Prostate gland (tissue), 2 donors: ENCODE measurements at regions not wholly inside any gene's neighbourhood (a gene's known extent, or its start where the extent isn't known, plus 50 kb on each side); places are given as distances from the start of the nearest gene placed in this dataset.

Source experiments
- CTCF ChIP-seq, 4 experiments: fragments of 200-600 bp in 2 of 4; fragments of 450-650 bp in 2 of 4; sonication (generic) in 2 of 4; IDR thresholded peaks; 1 replicate in 3 of 4; 2 replicates in 1 of 4; pipeline ENCODE4 v1.5.1; 2016 to 2019; ENCODE audit warnings: antibody characterized with exemption in 4 of 4, mild to moderate bottlenecking in 2 of 4, moderate library complexity in 2 of 4
- POLR2A ChIP-seq: fragments of 450-650 bp; IDR thresholded peaks from one replicate; pipeline ENCODE4 v1.6.1; 2016; ENCODE audit warnings: antibody characterized with exemption, mild to moderate bottlenecking
- POLR2AphosphoS5 ChIP-seq: sonication (generic); formaldehyde crosslinking; IDR thresholded peaks from one replicate; pipeline ENCODE4 v1.6.1; 2017; ENCODE audit warnings: antibody characterized with exemption

- TF ChIP-seq CTCF (IDR thresholded peaks at IDR 0.05) = no peak
- no peak for TF ChIP-seq POLR2AphosphoS5
- TF ChIP-seq POLR2A = no peak
Observed at GRCh38 chr6:22455378-22455777, 114.0 kb upstream of the HDGFL1 start.
